ENCODE measurements at regions not wholly inside any gene's neighbourhood (a gene's known extent, or its start where the extent isn't known, plus 50 kb on each side); places are given as distances from the start of the nearest gene placed in this dataset.

- TF ChIP-seq ZFPM2 (CRISPR knock-in tag; IDR thresholded peaks at IDR 0.05): no peak
- TF ChIP-seq ZNF239 (CRISPR knock-in tag; IDR thresholded peaks at IDR 0.05): no peak
- TF ChIP-seq ZNF512 (tag; IDR thresholded peaks at IDR 0.05): no peak
- TF ChIP-seq GABPB1 (CRISPR knock-in tag; IDR thresholded peaks at IDR 0.05): no peak
- TF ChIP-seq REST (IDR thresholded peaks at IDR 0.05; ENCODE audit: borderline replicate concordance): no peak
- TF ChIP-seq REST (CRISPR knock-in tag; IDR thresholded peaks at IDR 0.05; ENCODE audit: low read depth): no peak
- no peak for TF ChIP-seq PTTG1 (tag; IDR thresholded peaks at IDR 0.05; ENCODE audit: low read depth)
- TF ChIP-seq ZNF253 (CRISPR knock-in tag; conservative IDR thresholded peaks at IDR 0.05): no peak
- no peak for TF ChIP-seq HNRNPK (IDR thresholded peaks at IDR 0.05; ENCODE audit: low read depth, low read length, poor library complexity, severe bottlenecking)
- TF ChIP-seq TARDBP (IDR thresholded peaks at IDR 0.05): no peak
These were observed 240.6 kb upstream of the CXCR4 start (continued) for GRCh38 chr2:136358576-136358975.
